ENCODE measurements at regions not wholly inside any gene's neighbourhood (a gene's known extent, or its start where the extent isn't known, plus 50 kb on each side); places are given as distances from the start of the nearest gene placed in this dataset.

GRCh38 chr1:59096501-59096900 lies 200.4 kb upstream of the FGGY start:
- no peak for DNase-seq

GRCh38 chr1:59098655-59099054 lies 198.2 kb upstream of the FGGY start:
- DNase-seq = no peak

- DNase-seq = no peak
Observed at GRCh38 chr1:59100708-59101374, 196.1 kb upstream of the FGGY start.

GRCh38 chr1:59101518-59101917 lies 195.4 kb upstream of the FGGY start:
- no peak for DNase-seq

- DNase-seq = no peak
Observed at GRCh38 chr1:59103457-59103856, 193.4 kb upstream of the FGGY start.

GRCh38 chr1:59104191-59104760 lies 192.6 kb upstream of the FGGY start:
- no peak for DNase-seq

GRCh38 chr1:59105548-59106507 lies 191.1 kb upstream of the FGGY start:
- DNase-seq = no peak

- no peak for DNase-seq
Observed at GRCh38 chr1:59107516-59107915, 189.4 kb upstream of the FGGY start.

- DNase-seq = no peak
Observed at GRCh38 chr1:59107916-59108315, 189.0 kb upstream of the FGGY start.

GRCh38 chr1:59108481-59109317 lies 188.2 kb upstream of the FGGY start:
- DNase-seq = no peak

- DNase-seq = no peak
Observed at GRCh38 chr1:59110271-59110670, 186.6 kb upstream of the FGGY start.

- no peak for DNase-seq
Observed at GRCh38 chr1:59113876-59114457, 182.9 kb upstream of the FGGY start.

GRCh38 chr1:59115865-59116264 lies 181.0 kb upstream of the FGGY start:
- no peak for DNase-seq

GRCh38 chr1:59116920-59117542 lies 179.9 kb upstream of the FGGY start:
- no peak for DNase-seq

GRCh38 chr1:59122527-59122926 lies 174.4 kb upstream of the FGGY start:
- DNase-seq = no peak

GRCh38 chr1:59123081-59123681 lies 173.7 kb upstream of the FGGY start:
- DNase-seq = no peak

GRCh38 chr1:59124166-59124565 lies 172.7 kb upstream of the FGGY start:
- DNase-seq = no peak

GRCh38 chr1:59125154-59125553 lies 171.7 kb upstream of the FGGY start:
- DNase-seq = no peak

GRCh38 chr1:59125676-59126320 lies 171.1 kb upstream of the FGGY start:
- DNase-seq = no peak

- DNase-seq = no peak
Observed at GRCh38 chr1:59126366-59126765, 170.5 kb upstream of the FGGY start.

GRCh38 chr1:59128239-59128736 lies 168.6 kb upstream of the FGGY start:
- DNase-seq = no peak
